22Rv1 (cell line): ENCODE measurements at regions not wholly inside any gene's neighbourhood (a gene's known extent, or its start where the extent isn't known, plus 50 kb on each side); places are given as distances from the start of the nearest gene placed in this dataset.

Experiments used
- CTCF ChIP-seq: fragments of 450-650 bp; IDR thresholded peaks from 2 replicates; pipeline ENCODE4 v1.5.1; 2017; ENCODE audit warnings: mild to moderate bottlenecking
- ZFX ChIP-seq: fragments of 450-650 bp; IDR thresholded peaks from 2 replicates; pipeline ENCODE4 v1.6.1; 2017; ENCODE audit warnings: antibody characterized with exemption, borderline replicate concordance

DNA sequence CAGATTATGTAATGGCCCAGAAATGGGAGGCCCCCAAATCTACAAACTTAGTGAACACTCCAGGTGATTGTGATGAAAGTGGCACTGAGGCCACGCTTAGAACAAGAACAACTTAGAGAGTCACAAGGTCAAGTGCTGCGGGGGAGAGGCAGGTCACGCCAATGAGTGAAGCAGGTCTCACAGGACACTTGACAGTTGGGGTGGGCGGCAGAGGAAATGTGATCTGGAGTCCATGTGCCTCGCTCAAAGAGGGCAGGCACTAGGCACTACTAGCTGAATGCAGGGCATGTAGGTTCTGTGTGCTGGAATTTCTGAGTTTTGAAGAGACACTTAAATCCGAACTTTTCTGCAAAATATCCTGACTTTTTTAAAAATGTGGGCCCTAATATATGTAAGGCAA is 193.2 kb upstream of the RORB start:
- TF ChIP-seq CTCF (no peak), ZFX (no peak)
